PFSK-1 (cell line): ENCODE measurements at regions not wholly inside any gene's neighbourhood (a gene's known extent, or its start where the extent isn't known, plus 50 kb on each side); places are given as distances from the start of the nearest gene placed in this dataset.

Experiments
- FOXP2 ChIP-seq: optimal IDR thresholded peaks from 2 replicates; pipeline ENCODE3; 2011; ENCODE audit warnings: borderline replicate concordance, control low read depth, inconsistent platforms; ENCODE audit not compliant: insufficient read depth; ENCODE audit errors: extremely low read length, extremely low read depth
- POLR2AphosphoS5 ChIP-seq: IDR thresholded peaks from 2 replicates; pipeline ENCODE4 v1.6.1; 2012; ENCODE audit warnings: low read depth, mild to moderate bottlenecking, control low read depth, low read length, moderate library complexity
- REST ChIP-seq, 2 experiments: IDR thresholded peaks; 2 replicates each; pipeline versions ENCODE4 v1.6.1 to v1.8.0; 2011 to 2012; ENCODE audit warnings: low read depth in 2 of 2, low read length in 2 of 2, control low read depth in 1 of 2, inconsistent platforms in 1 of 2, mild to moderate bottlenecking in 1 of 2, moderate library complexity in 1 of 2; ENCODE audit not compliant: insufficient read depth in 1 of 2
- SIN3A ChIP-seq: IDR thresholded peaks from 2 replicates; pipeline ENCODE4 v1.6.1; 2012; ENCODE audit warnings: mild to moderate bottlenecking, low read length, moderate library complexity, borderline replicate concordance; ENCODE audit not compliant: insufficient read depth
- TAF1 ChIP-seq: IDR thresholded peaks from 2 replicates; pipeline ENCODE4 v1.6.1; 2012; ENCODE audit warnings: low read length, control low read depth, borderline replicate concordance; ENCODE audit not compliant: insufficient read depth

- TF ChIP-seq REST (IDR thresholded peaks at IDR 0.05; ENCODE audit: insufficient read depth in 1 of 2, low read depth in 2 of 2, low read length in 2 of 2), result no peak
- no peak for TF ChIP-seq FOXP2
- TF ChIP-seq POLR2AphosphoS5, result no peak
- no peak for TF ChIP-seq TAF1
- TF ChIP-seq SIN3A, result no peak
Measured at GRCh38 chr6:126723541-126724170, 383.7 kb downstream of the CENPW start.

GRCh38 chr6:126724821-126725220 lies 384.9 kb downstream of the CENPW start:
- TF ChIP-seq REST (IDR thresholded peaks at IDR 0.05; ENCODE audit: insufficient read depth in 1 of 2, low read depth in 2 of 2, low read length in 2 of 2), result no peak
- no peak for TF ChIP-seq SIN3A
- no peak for TF ChIP-seq POLR2AphosphoS5
- TF ChIP-seq TAF1, result no peak
- no peak for TF ChIP-seq FOXP2

- TF ChIP-seq FOXP2, result no peak
- TF ChIP-seq POLR2AphosphoS5, result no peak
- no peak for TF ChIP-seq TAF1
- TF ChIP-seq SIN3A, result no peak
- no peak for TF ChIP-seq REST (IDR thresholded peaks at IDR 0.05; ENCODE audit: insufficient read depth in 1 of 2, low read depth in 2 of 2, low read length in 2 of 2)
Measured at GRCh38 chr6:126738146-126738545, 380.3 kb upstream of the RSPO3 start.

DNA sequence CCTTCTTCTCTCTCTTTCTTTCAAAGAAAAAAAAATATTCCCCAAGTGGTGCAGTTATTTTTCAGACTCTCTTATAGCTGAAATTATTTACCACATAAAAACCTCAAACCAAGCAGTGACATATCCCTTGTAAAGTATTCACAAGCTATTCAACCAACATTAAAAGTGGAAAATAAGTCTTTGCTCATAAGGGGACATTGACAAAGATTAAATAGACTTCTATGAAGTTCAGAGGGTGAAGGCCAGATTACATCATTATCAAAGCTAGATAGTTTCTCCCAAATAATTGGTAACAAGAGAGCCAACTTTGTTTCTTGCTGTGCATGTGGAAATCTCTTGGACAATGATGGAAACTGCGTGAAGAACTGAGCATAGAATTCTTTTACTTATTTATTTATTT lies 379.8 kb upstream of the RSPO3 start:
- TF ChIP-seq REST (IDR thresholded peaks at IDR 0.05; ENCODE audit: insufficient read depth in 1 of 2, low read depth in 2 of 2, low read length in 2 of 2) (no peak), POLR2AphosphoS5 (no peak), TAF1 (no peak)

- TF ChIP-seq POLR2AphosphoS5 (no peak), REST (IDR thresholded peaks at IDR 0.05; ENCODE audit: insufficient read depth in 1 of 2, low read depth in 2 of 2, low read length in 2 of 2) (no peak), SIN3A (no peak), FOXP2 (no peak), TAF1 (no peak)
Measured at GRCh38 chr6:126743076-126743475, 375.4 kb upstream of the RSPO3 start.
